K562 (cell line): ENCODE measurements at regions not wholly inside any gene's neighbourhood (a gene's known extent, or its start where the extent isn't known, plus 50 kb on each side); places are given as distances from the start of the nearest gene placed in this dataset.

Experiments used
- ATAC-seq: fragments of 200-7000 bp; cut with Tn5 transposase; 3 replicates; pipeline ENCODE4 v1.9.1; 2020; ENCODE audit warnings: moderate library complexity
- BruUV-seq: library from RNA; stranded (reverse); fragments of 400-500 nt; replicated peaks from 2 replicates; lab custom pipeline; 2021; lab: Mats Ljungman, UMichigan
- CTCF ChIA-PET: fragments of 300-600 bp; formaldehyde crosslinking; extraction: SDS; loops from one replicate; lab custom pipeline; 2021; ENCODE audit warnings: low intra/inter-chr PET ratio; lab: Yijun Ruan, JAX
- POLR2A ChIA-PET: fragments of 300-600, 350-650 bp; sonication (Branson Sonifier 250); formaldehyde crosslinking; extraction: SDS; loops from one replicate; lab custom pipeline; 2021; ENCODE audit warnings: antibody characterized with exemption, inconsistent platforms; lab: Yijun Ruan, JAX
- DNase-seq, 4 experiments: peaks; one replicate each; pipeline versions ENCODE4 v3.0.0 to v3.0.0-alpha.2; 2011 to 2018; ENCODE audit warnings: low spot score in 3 of 4, mixed read lengths in 3 of 4; ENCODE audit errors: extremely low read depth in 1 of 4
- FAIRE-seq: peaks from 2 replicates; lab custom pipeline; 2011; peaks lifted over from hg19 to GRCh38; lab: Jason Lieb, UNC
- H2AFZ ChIP-seq: 2 replicates; pipeline ENCODE4 v1.6.0; 2011; ENCODE audit warnings: low read depth, low read length, control low read depth, inconsistent platforms
- H3K27ac ChIP-seq: fragments of 200-600 bp; 3 replicates; pipeline ENCODE4 v1.8.0; 2011; ENCODE audit warnings: low read depth, mild to moderate bottlenecking, control low read depth, inconsistent platforms, low read length, moderate library complexity, mixed read lengths; ENCODE audit errors: extremely low read depth
- H3K27me3 ChIP-seq, 2 experiments: fragments of 300-600 bp in 1 of 2; 2 replicates in 1 of 2; 3 replicates in 1 of 2; pipeline versions ENCODE4 v1.6.0 to v1.8.0; 2011; ENCODE audit warnings: inconsistent platforms in 2 of 2, low read length in 2 of 2, mild to moderate bottlenecking in 1 of 2, mixed read lengths in 1 of 2, moderate library complexity in 1 of 2; ENCODE audit not compliant: control insufficient read depth in 2 of 2, insufficient read depth in 2 of 2
- H3K36me3 ChIP-seq: fragments of 300-600 bp; 3 replicates; pipeline ENCODE4 v1.8.0; 2011; ENCODE audit warnings: mild to moderate bottlenecking, low read length, inconsistent platforms; ENCODE audit not compliant: control insufficient read depth, insufficient read depth
- H3K4me1 ChIP-seq, 2 experiments: fragments of 200-600 bp in 1 of 2; replicated peaks in 1 of 2; 2 replicates in 1 of 2; 3 replicates in 1 of 2; pipeline versions ENCODE4 v1.5.1 to v1.8.0; 2011; ENCODE audit warnings: inconsistent platforms in 2 of 2, low read length in 2 of 2, mild to moderate bottlenecking in 1 of 2, mixed read lengths in 1 of 2, moderate library complexity in 1 of 2; ENCODE audit not compliant: control insufficient read depth in 2 of 2, insufficient read depth in 2 of 2
- H3K4me2 ChIP-seq: 2 replicates; pipeline ENCODE4 v1.6.1; 2011; ENCODE audit warnings: low read length, control low read depth, inconsistent platforms, mixed read lengths; ENCODE audit not compliant: insufficient read depth
- H3K4me3 ChIP-seq: fragments of 200-600 bp; sonication (generic), shearing (Covaris generic); 2 replicates; pipeline ENCODE4 v1.5.1; 2016; ENCODE audit warnings: control low read depth, inconsistent platforms
- H3K79me2 ChIP-seq: fragments of 200-600 bp; 3 replicates; pipeline ENCODE4 v1.8.0; 2011; ENCODE audit warnings: low read length, inconsistent platforms; ENCODE audit not compliant: control insufficient read depth, insufficient read depth
- H3K9ac ChIP-seq, 2 experiments: 2 replicates each; pipeline versions ENCODE4 v1.6.0 to v1.6.1; 2011; ENCODE audit warnings: low read depth in 2 of 2, low read length in 2 of 2, control low read depth in 1 of 2, inconsistent platforms in 1 of 2, mild to moderate bottlenecking in 1 of 2, mixed read lengths in 1 of 2; ENCODE audit not compliant: insufficient read depth in 1 of 2
- H3K9me1 ChIP-seq: one replicate; pipeline ENCODE4 v1.6.0; 2011; ENCODE audit warnings: inconsistent platforms, mild to moderate bottlenecking, low read length, moderate library complexity; ENCODE audit not compliant: control insufficient read depth, insufficient read depth
- H3K9me3 ChIP-seq: replicated peaks from 2 replicates; pipeline ENCODE4 v1.5.1; 2011; ENCODE audit warnings: low read depth, low read length, inconsistent platforms; ENCODE audit not compliant: control insufficient read depth, insufficient read depth
- H4K20me1 ChIP-seq: replicated peaks from 2 replicates; pipeline ENCODE4 v1.6.1; 2011; ENCODE audit warnings: low read length, inconsistent platforms, mixed read lengths; ENCODE audit not compliant: control insufficient read depth, insufficient read depth
- ARID3A ChIP-seq: IDR thresholded peaks from 2 replicates; pipeline ENCODE4 v1.6.1; 2012; ENCODE audit warnings: low read depth, low read length, improper control_type of control experiment, borderline replicate concordance
- NFIC ChIP-seq: fragments of 450-650 bp; IDR thresholded peaks from 2 replicates; pipeline ENCODE4 v1.6.1; 2017; ENCODE audit warnings: mild to moderate bottlenecking, inconsistent platforms
- PYGO2 ChIP-seq: fragments of 450-650 bp; IDR thresholded peaks from 2 replicates; pipeline ENCODE4 v1.6.1; 2016; ENCODE audit warnings: mild to moderate bottlenecking, missing genetic modification characterization, moderate library complexity, missing compliant biosample characterization
- RREB1 ChIP-seq: fragments of 250-450 bp; sonication (Bioruptor Pico); IDR thresholded peaks from 2 replicates; pipeline ENCODE4 v1.4.0; 2020
- SMARCA5 ChIP-seq: fragments of 450-650 bp; IDR thresholded peaks from 2 replicates; pipeline ENCODE4 v1.6.1; 2016
- SREBF1 ChIP-seq: fragments of 150-350 bp; IDR thresholded peaks from 2 replicates; pipeline ENCODE4 v1.6.1; 2014; ENCODE audit warnings: antibody characterized with exemption, low read depth, low read length, borderline replicate concordance
- TCF3 ChIP-seq: sonication (generic); formaldehyde crosslinking; IDR thresholded peaks from 2 replicates; pipeline ENCODE4 v1.4.0; 2020; ENCODE audit warnings: mild to moderate bottlenecking, missing genetic modification reagents
- ZNF217 ChIP-seq: sonication (generic); formaldehyde crosslinking; IDR thresholded peaks from 2 replicates; pipeline ENCODE4 v1.8.0; 2022; ENCODE audit warnings: mild to moderate bottlenecking, missing genetic modification reagents
- WGBS: fragments of 100-300 bp; shearing (Covaris generic); methylation state at CpG from one replicate; pipeline ENCODE4 v1.1.6; 2016; ENCODE audit warnings: low coverage, mixed read lengths; ENCODE audit not compliant: insufficient coverage; ENCODE audit errors: missing lambda C conversion rate; 5-methylcytosine and 5-hydroxymethylcytosine counted together
- in situ Hi-C: fragments of 300-500 bp; cut with MboI; formaldehyde crosslinking; loops from 4 replicates; pipeline ENCODE4 v1.15.0; 2018; ENCODE audit warnings: inconsistent platforms, mixed read lengths
- intact Hi-C: fragments of 100-400 bp; cut with micrococcal nuclease; formaldehyde crosslinking; loops from 2 replicates; pipeline ENCODE4 v1.14.2; 2022

- Histone ChIP-seq H3K36me3 (no peaks in the 10 kb centered on the region), H3K9ac (no peak overlapping the region), H3K27me3 (peaks cover 0 to 7% of the 10 kb centered on the region in 2 experiments; a peak in 1 of 5 replicates), H3K9me3 (no peaks in the 10 kb centered on the region), H3K79me2 (no peaks in the 10 kb centered on the region), H3K4me1 (no peaks in the 10 kb centered on the region), H4K20me1 (no peaks in the 10 kb centered on the region), H3K4me3 (no peak overlapping the region), H3K27ac (no peak overlapping the region), H3K4me2 (no peak overlapping the region), H3K9me1 (no peaks in the 10 kb centered on the region), H2AFZ (no peak overlapping the region)
- TF ChIP-seq SMARCA5 (no peak), SREBF1 (no peak), ZNF217 (CRISPR knock-in tag) (no peak), PYGO2 (tag) (no peak), ARID3A (no peak), TCF3 (no peak), RREB1 (CRISPR knock-in tag) (no peak), NFIC (no peak)
- no peak for FAIRE-seq
- no TSS peak for BruUV-seq
- ChIA-PET CTCF (no interaction called here), POLR2A (no interaction called here)
- in situ Hi-C loops (no loop called here), intact Hi-C loops (no loop called here)
- no peak for DNase-seq
- ATAC-seq: no peak
- WGBS: 1% methylated on average over 6 of the region's 6 CpGs
Measured at GRCh38 chr3:107978131-107979055, 112.4 kb downstream of the CD47 start.
